Activated T-cell treated with anti-CD3 and anti-CD28 coated beads, Interleukin-2, amount 50 U/mL, for 48 hours (primary cell): ENCODE measurements at regions not wholly inside any gene's neighbourhood (a gene's known extent, or its start where the extent isn't known, plus 50 kb on each side); places are given as distances from the start of the nearest gene placed in this dataset.

Experiments used
- DNase-seq, 2 experiments: peaks; one replicate each; pipeline ENCODE4 v3.0.0-alpha.2; 2020

- DNase-seq, result no peak
These were observed 163.2 kb upstream of the GPR26 start for GRCh38 chr10:123502983-123503382.

GRCh38 chr10:123506455-123506854 is 159.7 kb upstream of the GPR26 start:
- no peak for DNase-seq

- DNase-seq, result no peak
These were observed 158.9 kb upstream of the GPR26 start for GRCh38 chr10:123507298-123507697.

- no peak for DNase-seq
These were observed 156.8 kb upstream of the GPR26 start for GRCh38 chr10:123509338-123509737.

GRCh38 chr10:123512901-123513775 is 153.0 kb upstream of the GPR26 start:
- no peak for DNase-seq

DNA sequence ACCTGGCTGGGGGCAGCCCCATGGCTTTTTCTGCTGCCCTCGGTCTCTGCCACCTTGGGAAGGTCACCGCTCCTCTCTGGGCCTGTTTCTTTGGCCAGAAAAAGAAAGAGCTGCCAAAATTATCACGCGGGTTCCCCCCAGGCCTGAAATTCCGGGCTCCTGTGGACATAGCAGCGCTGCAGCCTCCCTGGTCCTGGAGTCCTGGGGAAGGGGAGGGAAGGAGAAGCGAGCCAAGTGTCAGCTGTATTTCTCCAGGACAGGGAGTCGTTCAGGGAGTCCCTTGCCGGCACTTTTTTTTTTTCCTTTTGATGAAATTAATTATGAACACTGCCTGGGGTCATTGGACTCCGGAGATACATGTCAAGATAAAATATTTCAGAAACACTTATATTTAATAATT is 152.3 kb upstream of the GPR26 start:
- DNase-seq, result no peak

- no peak for DNase-seq
These were observed 151.2 kb upstream of the GPR26 start for GRCh38 chr10:123514996-123515395.

GRCh38 chr10:123515661-123516060 is 150.5 kb upstream of the GPR26 start:
- DNase-seq, result no peak

DNA sequence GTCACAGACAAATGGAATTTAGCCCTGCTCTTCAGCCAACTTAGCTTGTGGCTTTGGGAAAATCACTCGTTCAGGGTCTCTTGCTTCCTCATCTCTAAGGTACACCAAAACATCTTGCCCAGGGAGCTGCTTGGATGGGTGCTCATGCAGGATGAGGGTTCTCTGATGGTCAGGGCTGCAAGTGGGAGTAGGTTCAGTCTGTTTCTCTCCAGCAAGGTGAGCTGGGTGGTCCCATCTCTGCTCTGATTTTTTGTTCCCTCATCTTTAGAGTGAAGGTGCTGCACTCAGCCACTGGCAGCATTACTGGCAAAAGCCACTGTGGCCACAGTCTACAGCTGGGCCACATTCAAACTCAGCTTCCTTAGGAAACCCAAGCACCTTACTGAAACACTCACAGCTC is 149.9 kb upstream of the GPR26 start:
- DNase-seq, result no peak

DNA sequence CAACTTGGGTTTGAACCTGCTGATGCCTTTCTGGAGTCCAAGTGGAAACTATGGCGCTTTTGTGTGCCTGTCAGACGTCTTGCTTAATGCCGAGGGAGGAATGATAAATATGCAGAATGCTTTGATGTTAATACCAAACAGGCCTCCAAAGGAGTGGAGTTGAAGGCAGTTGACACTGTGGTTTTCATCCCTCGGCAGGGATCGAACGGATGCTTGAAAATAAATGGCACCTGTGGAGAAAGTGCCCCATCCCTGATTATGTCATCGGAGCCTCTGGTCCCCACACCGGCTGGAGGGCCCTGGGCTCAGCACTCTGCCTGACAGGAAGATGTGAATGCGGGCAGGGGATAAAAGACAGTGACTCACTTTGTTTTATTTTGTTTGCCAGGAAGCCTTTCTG is 148.7 kb upstream of the GPR26 start:
- DNase-seq, result no peak

DNA sequence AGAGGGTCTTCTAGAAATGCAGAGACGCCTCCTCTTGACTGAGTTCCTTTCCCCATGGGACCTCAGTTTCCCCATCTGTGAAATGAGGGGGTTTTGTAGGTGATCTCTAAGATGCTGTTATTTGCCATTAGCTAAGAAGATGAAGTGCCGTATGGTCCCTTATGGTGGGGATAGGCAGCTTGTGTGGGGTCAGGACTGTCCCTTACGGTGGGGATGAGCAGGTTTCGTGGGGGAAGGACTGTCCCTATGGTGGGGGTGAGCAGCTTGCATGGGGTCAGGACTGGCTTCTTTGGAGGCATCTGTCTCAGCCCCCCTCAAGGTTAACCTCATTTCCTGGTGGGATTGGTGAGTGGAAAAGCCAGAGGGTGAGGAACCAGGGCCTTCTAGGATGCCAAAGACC is 148.3 kb upstream of the GPR26 start:
- no peak for DNase-seq

GRCh38 chr10:123518765-123519164 is 147.4 kb upstream of the GPR26 start:
- DNase-seq, result no peak

DNA sequence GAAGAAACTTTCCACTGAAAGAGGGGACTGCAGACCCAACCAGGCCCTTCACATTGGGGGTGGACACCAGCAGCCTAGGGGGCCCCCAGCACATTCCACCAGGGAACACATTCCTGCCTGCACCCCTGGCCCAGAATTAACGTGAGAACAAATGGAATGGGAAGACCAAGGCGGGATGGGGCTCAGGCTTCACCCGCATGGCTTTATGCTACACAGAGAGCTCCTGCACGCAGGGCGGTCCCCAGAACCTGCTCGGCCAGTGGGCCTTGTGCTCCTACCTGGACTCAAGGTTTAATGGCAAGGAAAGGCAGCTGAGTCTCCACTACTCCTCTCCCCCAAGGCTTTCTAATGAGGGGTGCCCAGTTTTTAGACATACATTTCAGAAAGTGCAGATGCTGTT is 146.3 kb upstream of the GPR26 start:
- no peak for DNase-seq

GRCh38 chr10:123521076-123521475 is 145.1 kb upstream of the GPR26 start:
- no peak for DNase-seq

- no peak for DNase-seq
These were observed 144.6 kb upstream of the GPR26 start for GRCh38 chr10:123521556-123521955.

DNA sequence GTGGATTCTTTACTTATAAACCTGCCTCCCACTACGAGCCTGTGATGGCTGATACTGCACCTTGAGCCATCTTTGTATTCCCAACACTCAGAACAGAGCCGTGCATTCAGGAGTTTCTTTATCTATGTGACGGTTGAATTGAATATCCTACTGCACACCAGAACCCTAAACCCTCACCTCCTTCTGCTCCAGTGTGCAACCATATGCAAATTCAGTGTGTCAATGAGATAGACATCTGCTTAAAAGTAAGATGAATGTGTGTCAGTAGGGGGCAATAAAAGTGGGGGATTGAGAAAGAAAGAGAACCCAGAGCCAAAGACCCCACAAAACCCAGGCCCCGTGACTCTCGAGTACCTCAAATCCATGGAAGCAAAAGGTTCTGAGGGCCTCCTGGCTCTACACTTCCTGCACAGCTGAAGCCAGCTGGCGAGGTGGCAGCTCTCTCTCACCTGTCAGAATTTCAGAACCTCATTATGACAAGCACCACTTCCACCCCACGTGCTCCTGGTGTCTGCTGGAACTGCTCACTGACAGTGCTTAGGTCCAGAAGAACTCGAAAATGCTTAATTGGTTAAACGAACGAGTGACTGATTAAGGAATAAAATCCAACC is 143.3 kb upstream of the GPR26 start:
- DNase-seq, result no peak

DNA sequence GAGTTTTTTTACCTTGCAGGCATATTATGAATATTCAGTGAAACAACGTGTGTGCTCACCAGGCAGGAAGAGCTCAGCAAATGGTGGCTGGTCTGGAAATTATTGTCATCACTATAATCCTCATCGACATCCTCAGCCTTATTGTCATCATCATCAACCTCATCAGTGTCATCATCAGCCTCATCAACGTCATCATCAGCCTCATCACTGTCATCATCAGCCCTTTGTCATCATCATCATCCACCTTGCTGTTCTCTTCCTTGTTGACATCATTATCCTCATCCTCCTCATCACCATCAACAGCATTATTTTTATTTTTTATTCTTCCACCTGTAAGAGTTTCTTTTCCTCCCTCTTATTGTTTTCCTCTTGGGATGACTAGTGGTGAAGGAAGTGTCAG is 142.3 kb upstream of the GPR26 start:
- no peak for DNase-seq

DNA sequence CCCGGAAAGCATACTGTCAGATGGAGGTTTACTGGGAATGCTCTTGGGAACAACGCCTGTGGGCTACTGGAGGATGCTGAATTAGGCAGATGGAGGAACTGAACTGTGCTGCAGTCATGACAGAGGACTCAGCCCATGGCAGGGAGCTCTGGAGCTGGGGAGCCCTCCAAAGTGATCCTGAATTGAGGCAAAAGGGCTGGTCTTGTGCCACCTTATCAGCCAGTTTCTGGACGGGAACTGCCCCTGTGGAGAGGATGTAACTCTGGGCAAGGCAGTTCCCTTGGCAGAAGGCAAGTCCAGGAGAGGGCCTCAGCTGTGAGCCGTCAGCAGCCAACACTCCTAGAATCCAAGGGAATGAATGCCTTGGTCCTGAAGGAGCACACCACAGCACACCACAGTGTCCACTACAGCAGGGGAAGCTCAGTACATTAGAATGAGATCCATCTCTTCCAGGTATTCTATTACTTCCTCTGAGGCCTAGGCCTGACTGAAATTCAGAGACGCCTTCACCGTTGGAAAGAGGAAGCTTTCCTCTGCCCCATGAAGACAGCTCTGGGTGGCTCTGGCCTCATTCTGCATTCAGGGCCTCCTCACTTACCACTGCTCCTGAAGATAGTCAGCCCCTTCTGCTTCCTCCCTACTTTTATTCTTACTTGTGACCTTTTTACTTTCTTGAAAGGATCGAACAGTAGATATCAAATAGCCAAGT is 139.6 kb upstream of the GPR26 start:
- DNase-seq, result no peak

GRCh38 chr10:123527151-123527550 is 139.0 kb upstream of the GPR26 start:
- no peak for DNase-seq

DNA sequence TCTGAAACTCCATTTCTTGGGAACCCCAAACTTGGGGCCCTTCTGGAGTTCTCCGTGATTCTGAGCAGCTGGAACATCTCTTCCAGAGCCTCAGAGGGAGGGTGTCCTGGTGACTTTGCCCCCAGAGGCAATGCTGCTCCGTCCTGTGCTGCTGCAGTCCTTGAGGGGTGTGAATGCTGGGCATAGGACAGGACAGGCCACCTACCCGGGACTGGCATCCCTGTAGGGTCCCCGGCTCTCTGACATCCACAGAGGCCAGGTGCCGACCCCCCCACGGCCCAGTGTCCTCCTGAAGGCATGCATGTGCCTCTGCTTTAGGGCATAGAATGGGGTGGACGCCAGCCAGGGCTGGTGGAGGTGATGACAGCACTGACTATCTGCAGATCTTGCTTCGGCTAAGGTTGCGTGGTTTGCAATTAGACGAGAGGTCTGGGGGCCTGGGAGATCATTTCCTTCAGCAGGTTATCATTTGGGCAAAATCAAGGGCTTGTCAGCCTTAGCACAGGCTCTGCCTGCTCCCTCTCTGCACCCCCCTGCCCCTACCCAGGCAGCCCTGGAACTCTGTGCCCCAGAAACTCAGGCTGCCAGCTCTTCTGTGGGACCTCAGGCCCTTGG is 136.9 kb upstream of the GPR26 start:
- DNase-seq, result no peak

- no peak for DNase-seq
These were observed 135.8 kb upstream of the GPR26 start for GRCh38 chr10:123530166-123530870.

DNA sequence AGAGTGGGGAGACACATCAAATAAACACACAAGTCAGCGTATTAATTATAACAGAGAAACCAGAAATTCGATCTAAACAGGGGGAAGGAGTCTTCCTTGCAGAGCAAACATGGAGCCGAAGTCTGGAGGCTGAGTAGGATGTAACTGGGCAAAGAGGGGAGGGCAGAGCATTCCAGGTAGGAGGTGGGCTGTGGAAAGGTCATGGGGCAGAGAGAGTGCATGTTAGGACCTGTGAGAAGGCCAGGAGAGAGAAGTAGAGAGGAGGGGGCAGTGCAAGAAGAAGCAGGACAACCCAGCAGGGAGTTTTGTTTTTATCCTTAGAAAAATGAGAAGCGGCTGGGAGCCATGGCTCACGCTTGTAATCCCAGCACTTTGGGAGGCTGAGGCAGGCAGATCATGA is 130.8 kb upstream of the GPR26 start:
- no peak for DNase-seq
